GM23338 (cell line): ENCODE measurements at regions not wholly inside any gene's neighbourhood (a gene's known extent, or its start where the extent isn't known, plus 50 kb on each side); places are given as distances from the start of the nearest gene placed in this dataset.

Source experiments
- ATAC-seq: fragments of 200-7000 bp; cut with Tn5 transposase; 3 replicates; pipeline ENCODE4 v1.9.1; 2020
- DNase-seq: peaks from one replicate; pipeline ENCODE4 v3.0.0-alpha.2; 2015; ENCODE audit warnings: low spot score
- H2AFZ ChIP-seq: fragments of 200-600 bp; sonication (generic); 2 replicates; pipeline ENCODE4 v1.8.0; 2016; ENCODE audit warnings: antibody characterized with exemption, mild to moderate bottlenecking, moderate library complexity
- H3F3A ChIP-seq: fragments of 200-600 bp; sonication (generic); replicated peaks from 2 replicates; pipeline ENCODE4 v1.8.0; 2017; ENCODE audit warnings: antibody characterized with exemption, mixed run types, low read depth
- H3K27ac ChIP-seq: fragments of 200-600 bp; sonication (generic); 2 replicates; pipeline ENCODE4 v1.6.1; 2016; ENCODE audit warnings: low read depth
- H3K27me3 ChIP-seq: fragments of 200-600 bp; sonication (generic); 2 replicates; pipeline ENCODE4 v1.8.0; 2016; ENCODE audit warnings: mild to moderate bottlenecking, mixed run types, moderate library complexity; ENCODE audit not compliant: insufficient read depth
- H3K36me3 ChIP-seq: fragments of 200-600 bp; sonication (generic); 2 replicates; pipeline ENCODE4 v1.8.0; 2016; ENCODE audit warnings: mild to moderate bottlenecking; ENCODE audit not compliant: insufficient read depth
- H3K4me1 ChIP-seq: fragments of 200-600 bp; sonication (generic); 2 replicates; pipeline ENCODE4 v1.8.0; 2016; ENCODE audit warnings: mild to moderate bottlenecking, moderate library complexity; ENCODE audit not compliant: insufficient read depth
- H3K4me2 ChIP-seq: fragments of 200-600 bp; sonication (generic); 2 replicates; pipeline ENCODE4 v1.7.1; 2017; ENCODE audit warnings: mixed run types
- H3K4me3 ChIP-seq: fragments of 200-600 bp; sonication (generic); 2 replicates; pipeline ENCODE4 v1.6.1; 2016; ENCODE audit warnings: mixed run types
- H3K79me2 ChIP-seq: fragments of 200-600 bp; sonication (generic); replicated peaks from 2 replicates; pipeline ENCODE4 v1.8.0; 2017; ENCODE audit warnings: mild to moderate bottlenecking; ENCODE audit not compliant: insufficient read depth
- H3K9me2 ChIP-seq: fragments of 200-600 bp; sonication (generic); 2 replicates; pipeline ENCODE4 v1.8.0; 2017; ENCODE audit not compliant: insufficient read depth
- H4K20me1 ChIP-seq: fragments of 200-600 bp; sonication (generic); replicated peaks from 2 replicates; pipeline ENCODE4 v1.8.0; 2017; ENCODE audit warnings: mild to moderate bottlenecking; ENCODE audit not compliant: insufficient read depth
- H3K27ac Mint-ChIP-seq: 2 replicates; pipeline ENCODE4 v1.8.0; 2020; ENCODE audit warnings: inconsistent platforms, mild to moderate bottlenecking, moderate library complexity, mixed read lengths
- H3K27me3 Mint-ChIP-seq: 3 replicates; pipeline ENCODE4 v1.8.0; 2022; ENCODE audit warnings: low read depth, mild to moderate bottlenecking, moderate library complexity, mixed read lengths, inconsistent platforms; ENCODE audit not compliant: insufficient read depth, poor library complexity
- H3K36me3 Mint-ChIP-seq: 3 replicates; pipeline ENCODE4 v1.8.0; 2021; ENCODE audit warnings: low read depth, mild to moderate bottlenecking, inconsistent platforms, moderate library complexity, mixed read lengths
- H3K4me1 Mint-ChIP-seq: 3 replicates; pipeline ENCODE4 v1.8.0; 2020; ENCODE audit warnings: mild to moderate bottlenecking, inconsistent platforms, mixed read lengths
- H3K4me3 Mint-ChIP-seq: 3 replicates; pipeline ENCODE4 v1.8.0; 2021; ENCODE audit warnings: moderate library complexity, mild to moderate bottlenecking, inconsistent platforms, mixed read lengths
- H3K9me3 Mint-ChIP-seq: 3 replicates; pipeline ENCODE4 v1.8.0; 2020; ENCODE audit warnings: moderate library complexity, mild to moderate bottlenecking, inconsistent platforms, mixed read lengths
- CTCF ChIP-seq, 2 experiments: fragments of 200-600 bp in 1 of 2; sonication (generic) in 1 of 2; conservative IDR thresholded peaks; 2 replicates each; pipeline versions ENCODE4 v1.5.1 to v1.6.1; 2016 to 2017; ENCODE audit warnings: antibody characterized with exemption in 2 of 2, low read depth in 2 of 2, mild to moderate bottlenecking in 2 of 2, moderate library complexity in 1 of 2
- ETS1 ChIP-seq: IDR thresholded peaks from 2 replicates; pipeline ENCODE4 v1.6.1; 2016; ENCODE audit warnings: antibody characterized with exemption
- EZH2 ChIP-seq: fragments of 200-600 bp; sonication (generic); IDR thresholded peaks from one replicate; pipeline ENCODE4 v1.8.0; 2017; ENCODE audit warnings: antibody characterized with exemption, mild to moderate bottlenecking, low read depth; ENCODE audit not compliant: unreplicated experiment
- JUNB ChIP-seq: IDR thresholded peaks from one replicate; pipeline ENCODE4 v1.6.1; 2016; ENCODE audit warnings: antibody characterized with exemption; ENCODE audit not compliant: unreplicated experiment
- POLR2AphosphoS5 ChIP-seq: IDR thresholded peaks from 2 replicates; pipeline ENCODE4 v1.6.1; 2016; ENCODE audit warnings: antibody characterized with exemption, low read depth
- STAT1 ChIP-seq: IDR thresholded peaks from one replicate; pipeline ENCODE4 v1.6.1; 2016; ENCODE audit warnings: antibody characterized with exemption; ENCODE audit not compliant: unreplicated experiment
- ZNF331 ChIP-seq: fragments of 250-450 bp; sonication (Bioruptor Pico); IDR thresholded peaks from 2 replicates; pipeline ENCODE4 v1.5.0; 2020; ENCODE audit warnings: low read depth, mild to moderate bottlenecking, moderate library complexity
- TF ChIP-seq, protein P1 (sequence below): fragments of 250-450 bp; sonication (Bioruptor Pico); IDR thresholded peaks from 2 replicates; pipeline ENCODE4 v1.5.0; 2020; ENCODE audit warnings: mild to moderate bottlenecking, moderate library complexity
- TF ChIP-seq, protein P2 (sequence below): IDR thresholded peaks from one replicate; pipeline ENCODE4 v1.6.1; 2018; ENCODE audit warnings: antibody characterized with exemption; ENCODE audit not compliant: unreplicated experiment

DNA sequence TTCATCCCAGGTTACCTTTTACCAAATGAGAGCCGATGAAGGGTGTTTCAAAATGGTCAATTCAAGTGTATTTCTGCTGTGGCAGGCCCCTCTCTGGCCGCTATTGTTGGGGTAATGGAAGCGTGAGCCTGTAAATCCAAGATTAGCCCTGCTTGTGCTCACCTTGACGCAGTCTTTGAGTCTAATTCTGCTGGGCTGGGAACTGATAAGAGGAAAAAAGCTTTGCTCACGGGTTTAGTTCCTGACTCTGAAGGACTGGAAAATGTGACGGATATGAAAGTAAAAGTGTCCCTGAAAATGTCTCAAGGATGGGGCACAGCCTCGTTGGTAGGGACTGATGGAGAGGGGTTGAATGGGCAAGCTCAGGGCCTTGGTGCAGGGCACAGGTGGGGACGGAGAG is 125.9 kb upstream of the GALNT2 start:
- no peaks in the 10 kb centered on the region for H3K36me3 Mint-ChIP-seq
- no peak overlapping the region for H3K4me3 Mint-ChIP-seq
- H3K4me2 ChIP-seq: no peak overlapping the region
- TF ChIP-seq ETS1 (no peak), EZH2 (no peak), STAT1 (no peak), JUNB (no peak), POLR2AphosphoS5 (no peak), ZNF331 (CRISPR knock-in tag) (no peak), CTCF (conservative IDR thresholded peaks at IDR 0.05; ENCODE audit: low read depth in 2 of 2) (no peak)
- TF ChIP-seq, protein P1, sequence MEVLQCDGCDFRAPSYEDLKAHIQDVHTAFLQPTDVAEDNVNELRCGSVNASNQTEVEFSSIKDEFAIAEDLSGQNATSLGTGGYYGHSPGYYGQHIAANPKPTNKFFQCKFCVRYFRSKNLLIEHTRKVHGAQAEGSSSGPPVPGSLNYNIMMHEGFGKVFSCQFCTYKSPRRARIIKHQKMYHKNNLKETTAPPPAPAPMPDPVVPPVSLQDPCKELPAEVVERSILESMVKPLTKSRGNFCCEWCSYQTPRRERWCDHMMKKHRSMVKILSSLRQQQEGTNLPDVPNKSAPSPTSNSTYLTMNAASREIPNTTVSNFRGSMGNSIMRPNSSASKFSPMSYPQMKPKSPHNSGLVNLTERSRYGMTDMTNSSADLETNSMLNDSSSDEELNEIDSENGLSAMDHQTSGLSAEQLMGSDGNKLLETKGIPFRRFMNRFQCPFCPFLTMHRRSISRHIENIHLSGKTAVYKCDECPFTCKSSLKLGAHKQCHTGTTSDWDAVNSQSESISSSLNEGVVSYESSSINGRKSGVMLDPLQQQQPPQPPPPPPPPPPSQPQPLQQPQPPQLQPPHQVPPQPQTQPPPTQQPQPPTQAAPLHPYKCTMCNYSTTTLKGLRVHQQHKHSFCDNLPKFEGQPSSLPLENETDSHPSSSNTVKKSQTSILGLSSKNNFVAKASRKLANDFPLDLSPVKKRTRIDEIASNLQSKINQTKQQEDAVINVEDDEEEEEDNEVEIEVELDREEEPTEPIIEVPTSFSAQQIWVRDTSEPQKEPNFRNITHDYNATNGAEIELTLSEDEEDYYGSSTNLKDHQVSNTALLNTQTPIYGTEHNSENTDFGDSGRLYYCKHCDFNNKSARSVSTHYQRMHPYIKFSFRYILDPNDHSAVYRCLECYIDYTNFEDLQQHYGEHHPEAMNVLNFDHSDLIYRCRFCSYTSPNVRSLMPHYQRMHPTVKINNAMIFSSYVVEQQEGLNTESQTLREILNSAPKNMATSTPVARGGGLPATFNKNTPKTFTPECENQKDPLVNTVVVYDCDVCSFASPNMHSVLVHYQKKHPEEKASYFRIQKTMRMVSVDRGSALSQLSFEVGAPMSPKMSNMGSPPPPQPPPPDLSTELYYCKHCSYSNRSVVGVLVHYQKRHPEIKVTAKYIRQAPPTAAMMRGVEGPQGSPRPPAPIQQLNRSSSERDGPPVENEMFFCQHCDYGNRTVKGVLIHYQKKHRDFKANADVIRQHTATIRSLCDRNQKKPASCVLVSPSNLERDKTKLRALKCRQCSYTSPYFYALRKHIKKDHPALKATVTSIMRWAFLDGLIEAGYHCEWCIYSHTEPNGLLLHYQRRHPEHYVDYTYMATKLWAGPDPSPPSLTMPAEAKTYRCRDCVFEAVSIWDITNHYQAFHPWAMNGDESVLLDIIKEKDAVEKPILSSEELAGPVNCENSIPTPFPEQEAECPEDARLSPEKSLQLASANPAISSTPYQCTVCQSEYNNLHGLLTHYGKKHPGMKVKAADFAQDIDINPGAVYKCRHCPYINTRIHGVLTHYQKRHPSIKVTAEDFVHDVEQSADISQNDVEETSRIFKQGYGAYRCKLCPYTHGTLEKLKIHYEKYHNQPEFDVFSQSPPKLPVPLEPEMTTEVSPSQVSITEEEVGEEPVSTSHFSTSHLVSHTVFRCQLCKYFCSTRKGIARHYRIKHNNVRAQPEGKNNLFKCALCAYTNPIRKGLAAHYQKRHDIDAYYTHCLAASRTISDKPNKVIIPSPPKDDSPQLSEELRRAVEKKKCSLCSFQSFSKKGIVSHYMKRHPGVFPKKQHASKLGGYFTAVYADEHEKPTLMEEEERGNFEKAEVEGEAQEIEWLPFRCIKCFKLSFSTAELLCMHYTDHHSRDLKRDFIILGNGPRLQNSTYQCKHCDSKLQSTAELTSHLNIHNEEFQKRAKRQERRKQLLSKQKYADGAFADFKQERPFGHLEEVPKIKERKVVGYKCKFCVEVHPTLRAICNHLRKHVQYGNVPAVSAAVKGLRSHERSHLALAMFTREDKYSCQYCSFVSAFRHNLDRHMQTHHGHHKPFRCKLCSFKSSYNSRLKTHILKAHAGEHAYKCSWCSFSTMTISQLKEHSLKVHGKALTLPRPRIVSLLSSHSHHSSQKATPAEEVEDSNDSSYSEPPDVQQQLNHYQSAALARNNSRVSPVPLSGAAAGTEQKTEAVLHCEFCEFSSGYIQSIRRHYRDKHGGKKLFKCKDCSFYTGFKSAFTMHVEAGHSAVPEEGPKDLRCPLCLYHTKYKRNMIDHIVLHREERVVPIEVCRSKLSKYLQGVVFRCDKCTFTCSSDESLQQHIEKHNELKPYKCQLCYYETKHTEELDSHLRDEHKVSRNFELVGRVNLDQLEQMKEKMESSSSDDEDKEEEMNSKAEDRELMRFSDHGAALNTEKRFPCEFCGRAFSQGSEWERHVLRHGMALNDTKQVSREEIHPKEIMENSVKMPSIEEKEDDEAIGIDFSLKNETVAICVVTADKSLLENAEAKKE: no peak
- TF ChIP-seq, protein P2, sequence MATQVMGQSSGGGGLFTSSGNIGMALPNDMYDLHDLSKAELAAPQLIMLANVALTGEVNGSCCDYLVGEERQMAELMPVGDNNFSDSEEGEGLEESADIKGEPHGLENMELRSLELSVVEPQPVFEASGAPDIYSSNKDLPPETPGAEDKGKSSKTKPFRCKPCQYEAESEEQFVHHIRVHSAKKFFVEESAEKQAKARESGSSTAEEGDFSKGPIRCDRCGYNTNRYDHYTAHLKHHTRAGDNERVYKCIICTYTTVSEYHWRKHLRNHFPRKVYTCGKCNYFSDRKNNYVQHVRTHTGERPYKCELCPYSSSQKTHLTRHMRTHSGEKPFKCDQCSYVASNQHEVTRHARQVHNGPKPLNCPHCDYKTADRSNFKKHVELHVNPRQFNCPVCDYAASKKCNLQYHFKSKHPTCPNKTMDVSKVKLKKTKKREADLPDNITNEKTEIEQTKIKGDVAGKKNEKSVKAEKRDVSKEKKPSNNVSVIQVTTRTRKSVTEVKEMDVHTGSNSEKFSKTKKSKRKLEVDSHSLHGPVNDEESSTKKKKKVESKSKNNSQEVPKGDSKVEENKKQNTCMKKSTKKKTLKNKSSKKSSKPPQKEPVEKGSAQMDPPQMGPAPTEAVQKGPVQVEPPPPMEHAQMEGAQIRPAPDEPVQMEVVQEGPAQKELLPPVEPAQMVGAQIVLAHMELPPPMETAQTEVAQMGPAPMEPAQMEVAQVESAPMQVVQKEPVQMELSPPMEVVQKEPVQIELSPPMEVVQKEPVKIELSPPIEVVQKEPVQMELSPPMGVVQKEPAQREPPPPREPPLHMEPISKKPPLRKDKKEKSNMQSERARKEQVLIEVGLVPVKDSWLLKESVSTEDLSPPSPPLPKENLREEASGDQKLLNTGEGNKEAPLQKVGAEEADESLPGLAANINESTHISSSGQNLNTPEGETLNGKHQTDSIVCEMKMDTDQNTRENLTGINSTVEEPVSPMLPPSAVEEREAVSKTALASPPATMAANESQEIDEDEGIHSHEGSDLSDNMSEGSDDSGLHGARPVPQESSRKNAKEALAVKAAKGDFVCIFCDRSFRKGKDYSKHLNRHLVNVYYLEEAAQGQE: no peak
- no peaks in the 10 kb centered on the region for H3K4me1 ChIP-seq
- no peak overlapping the region for H3K27ac ChIP-seq
- no peaks in the 10 kb centered on the region for H4K20me1 ChIP-seq
- no peaks in the 10 kb centered on the region; the same call in 2 of the 3 replicates for H3K9me3 Mint-ChIP-seq
- H2AFZ ChIP-seq: peak overlapping the region; percentile 72; the same call in 1 of the 2 replicates
- H3K36me3 ChIP-seq: no peaks in the 10 kb centered on the region
- no peaks in the 10 kb centered on the region for H3K9me2 ChIP-seq
- no peak for DNase-seq
- peaks cover 3% of the 10 kb centered on the region for H3K27me3 Mint-ChIP-seq
- H3K27me3 ChIP-seq: no peaks in the 10 kb centered on the region
- H3K4me3 ChIP-seq: no peak overlapping the region
- no peaks in the 10 kb centered on the region for H3F3A ChIP-seq
- peaks cover 7% of the 10 kb centered on the region for H3K4me1 Mint-ChIP-seq
- no peak overlapping the region for H3K27ac Mint-ChIP-seq
- no peak; the same call in 2 of the 3 replicates for ATAC-seq
- H3K79me2 ChIP-seq: no peaks in the 10 kb centered on the region
